HG03060 (cell line): ENCODE measurements at regions not wholly inside any gene's neighbourhood (a gene's known extent, or its start where the extent isn't known, plus 50 kb on each side); places are given as distances from the start of the nearest gene placed in this dataset.
A peak's percentile ranks its signal among the peaks of the same experiment; 100 is the strongest.

Experiments
- ATAC-seq: cut with Tn5 transposase; IDR thresholded peaks from one replicate; pipeline ENCODE4 v1.9.1; 2021; ENCODE audit warnings: low read depth, moderate number of reproducible peaks; ENCODE audit not compliant: unreplicated experiment

DNA sequence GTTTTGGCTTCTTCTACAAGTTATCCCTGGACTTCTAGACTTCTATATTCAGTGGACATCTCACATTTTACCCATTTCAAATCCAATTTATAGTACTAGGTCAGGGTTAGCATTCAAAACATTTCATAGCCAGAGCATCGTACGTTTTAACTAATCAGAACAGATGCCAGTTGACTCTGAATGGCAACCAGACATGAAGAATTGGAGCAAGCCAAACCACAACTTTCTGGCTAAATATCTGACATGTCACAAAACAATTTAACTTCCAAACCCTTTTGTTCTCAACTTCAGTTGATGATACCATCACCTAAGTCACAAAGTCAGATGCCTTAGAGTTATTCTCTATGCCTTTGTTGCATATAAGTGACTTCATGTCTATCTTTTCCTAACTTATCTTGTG, 1105.7 kb downstream of the XPNPEP1 start:
- no peak for ATAC-seq

GRCh38 chr10:108817135-108817534, 1106.2 kb downstream of the XPNPEP1 start:
- ATAC-seq: no peak

DNA sequence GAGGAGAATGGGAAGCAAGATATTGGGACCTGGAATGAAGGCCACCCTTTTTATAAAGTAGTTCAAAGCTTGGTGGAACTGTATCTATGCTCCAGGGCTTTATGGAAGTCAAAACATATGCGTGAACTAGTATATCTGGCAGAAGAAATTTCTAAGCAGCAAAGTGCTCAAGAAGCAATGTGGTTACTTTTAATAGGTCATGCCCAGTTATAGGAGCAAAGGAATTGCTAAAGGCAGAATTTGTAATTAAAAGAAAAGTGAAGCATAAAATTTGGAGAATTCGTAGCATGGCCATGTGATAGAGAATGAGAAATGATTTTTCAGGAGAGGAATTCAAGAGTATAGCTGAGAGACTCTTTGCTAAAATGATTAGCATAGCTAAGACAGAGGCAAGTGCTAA, 1110.4 kb downstream of the XPNPEP1 start:
- no peak for ATAC-seq

DNA sequence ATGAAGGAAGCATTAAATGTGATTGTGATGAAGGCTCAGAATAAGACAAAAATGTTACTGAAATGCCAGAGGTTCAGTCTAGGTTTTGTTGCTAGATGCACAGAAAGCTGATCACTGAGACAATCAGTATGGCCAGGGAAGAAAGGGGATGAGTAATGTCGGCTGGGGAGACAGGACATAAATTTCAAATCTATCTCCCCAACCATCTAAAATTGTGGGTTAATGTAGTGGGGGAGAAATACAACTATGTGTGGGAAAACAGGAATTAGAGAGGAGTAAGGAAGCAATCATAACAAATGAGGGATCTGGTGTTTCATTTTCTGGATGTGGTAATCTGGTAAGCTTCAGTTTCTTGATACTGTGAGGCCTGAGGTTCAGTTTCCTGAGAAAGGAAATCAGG, 1111.0 kb downstream of the XPNPEP1 start:
- ATAC-seq: no peak

DNA sequence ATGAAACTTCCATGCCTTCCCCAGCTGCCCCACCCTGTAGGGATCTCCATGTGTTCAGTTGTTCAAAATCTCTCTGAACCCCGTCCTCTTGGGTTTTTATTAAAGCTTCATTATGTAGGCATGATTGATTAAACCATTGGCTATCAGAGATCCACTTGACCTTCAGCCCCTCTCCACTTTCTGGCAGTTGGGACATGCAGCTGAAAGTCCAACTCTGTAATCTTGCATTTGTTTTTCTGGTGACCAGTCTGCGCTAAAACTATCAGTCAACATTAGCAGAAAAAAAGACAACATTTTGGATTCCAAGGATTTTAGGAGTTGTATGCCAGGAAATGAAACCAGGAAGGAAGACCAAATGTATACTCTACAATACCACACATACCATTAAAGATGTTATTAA, 1115.1 kb downstream of the XPNPEP1 start:
- no peak for ATAC-seq

GRCh38 chr10:108801775-108802517, 1121.4 kb downstream of the XPNPEP1 start:
- no peak for ATAC-seq

GRCh38 chr10:108801220-108801619, 1122.1 kb downstream of the XPNPEP1 start:
- ATAC-seq: no peak

DNA sequence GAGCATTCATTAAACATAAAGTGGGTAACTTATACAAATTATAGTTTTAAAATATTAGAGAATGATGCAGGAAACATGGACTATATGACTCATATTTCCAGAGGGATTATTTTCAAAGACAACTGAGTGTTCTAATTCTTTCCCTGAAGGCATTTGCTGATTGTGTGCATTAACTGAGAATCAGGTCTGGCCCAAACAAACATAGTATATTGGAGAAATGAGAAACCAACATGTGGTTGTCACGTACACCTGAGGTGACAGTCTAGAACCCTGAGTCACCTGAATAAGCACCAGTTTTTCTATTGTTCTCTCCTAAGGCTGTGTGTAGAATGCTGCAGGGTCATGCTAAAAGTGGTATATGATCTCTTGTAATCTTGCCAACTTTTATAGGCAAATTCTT, 1125.7 kb downstream of the XPNPEP1 start:
- ATAC-seq: no peak

DNA sequence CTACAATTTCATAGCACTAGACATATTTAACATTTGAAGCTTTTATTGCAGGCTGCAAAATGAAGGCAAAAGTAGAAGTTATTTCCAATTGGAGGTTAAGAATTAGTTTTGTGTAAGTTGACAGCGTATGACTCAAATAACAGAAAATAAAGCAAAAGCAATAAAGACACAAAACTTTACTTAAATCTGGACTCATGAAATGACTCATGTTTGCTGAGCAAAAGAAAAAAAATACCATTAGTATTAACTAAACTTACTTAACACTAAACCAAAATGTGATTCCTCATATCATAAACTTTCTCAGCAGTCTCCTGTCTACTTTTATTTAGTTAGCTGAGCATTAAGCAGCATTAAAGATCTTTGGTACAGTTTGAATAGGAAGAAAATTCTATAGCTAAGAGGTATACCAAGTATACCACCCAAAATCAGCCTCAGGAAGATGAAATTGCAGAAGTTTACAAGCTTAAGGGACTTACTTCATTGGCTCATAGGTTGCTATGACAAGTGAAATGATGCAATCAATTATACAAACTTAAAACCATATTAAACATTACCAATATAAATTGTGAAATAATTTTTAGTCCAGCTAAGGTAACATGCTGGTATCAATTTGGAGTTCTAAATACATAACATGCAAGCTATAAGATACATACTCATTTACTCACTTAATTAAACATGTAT, 1131.4 kb downstream of the XPNPEP1 start:
- ATAC-seq: no peak

DNA sequence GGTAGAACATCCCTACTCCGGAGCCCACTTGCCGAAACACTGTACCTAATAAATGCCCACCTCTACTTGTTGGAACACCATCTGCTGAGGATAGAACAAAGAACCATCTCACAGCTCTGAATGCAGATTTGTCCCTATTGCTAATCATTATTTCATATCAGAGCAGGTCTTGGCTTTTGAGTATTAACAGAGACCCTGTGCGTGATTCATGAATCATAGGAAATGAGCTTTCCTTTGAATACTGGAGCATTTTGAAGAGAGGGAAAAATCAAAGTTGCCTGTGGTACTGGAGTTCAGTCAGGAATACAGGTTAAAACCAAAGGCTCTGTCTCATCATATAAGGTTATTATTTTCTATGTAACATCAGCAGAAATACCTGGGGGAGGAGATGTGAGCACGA, 1132.3 kb downstream of the XPNPEP1 start:
- ATAC-seq: no peak

- peak; percentile 90 for ATAC-seq
Measured at GRCh38 chr10:108789919-108790318, 1133.4 kb downstream of the XPNPEP1 start.

DNA sequence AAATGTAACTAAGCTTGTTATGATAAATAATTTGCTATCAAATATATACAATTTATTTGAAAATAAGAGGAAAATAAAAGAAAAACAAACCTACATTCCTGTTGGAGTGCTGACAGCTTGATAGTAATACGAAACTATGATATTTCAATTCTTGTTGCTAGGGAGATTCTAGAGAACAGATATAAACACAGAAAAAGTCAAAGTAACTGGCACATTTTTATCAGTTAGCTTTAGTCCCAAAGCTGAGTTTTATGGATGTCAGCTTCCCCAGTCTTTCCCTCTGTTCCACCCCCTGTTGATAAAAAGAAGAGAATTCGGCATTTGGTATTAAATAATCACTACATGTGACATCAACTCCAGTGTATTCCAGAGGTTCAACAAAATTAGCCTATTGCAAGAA, 1134.0 kb downstream of the XPNPEP1 start:
- no peak for ATAC-seq

- ATAC-seq: no peak
Measured at GRCh38 chr10:108788891-108789290, 1134.4 kb downstream of the XPNPEP1 start.

DNA sequence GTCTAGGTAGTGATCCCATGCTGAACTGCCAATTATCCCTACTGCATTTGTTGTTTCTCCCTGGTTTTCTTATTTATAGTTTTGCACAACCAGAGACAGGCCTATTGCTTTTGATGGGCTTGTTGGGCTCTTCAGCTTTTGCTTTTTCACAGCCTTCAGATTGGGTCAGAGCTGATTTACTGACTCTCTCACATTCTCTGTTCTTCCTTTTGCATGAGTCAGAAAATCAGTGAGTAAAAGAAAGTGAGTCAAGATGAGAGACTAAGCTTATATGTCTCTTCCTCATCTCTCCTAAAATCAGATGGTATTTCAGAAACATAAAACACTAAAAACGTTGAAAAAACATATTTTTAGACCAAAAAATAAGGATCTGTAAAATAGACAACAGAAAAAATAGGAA, 1135.4 kb downstream of the XPNPEP1 start:
- ATAC-seq: no peak

DNA sequence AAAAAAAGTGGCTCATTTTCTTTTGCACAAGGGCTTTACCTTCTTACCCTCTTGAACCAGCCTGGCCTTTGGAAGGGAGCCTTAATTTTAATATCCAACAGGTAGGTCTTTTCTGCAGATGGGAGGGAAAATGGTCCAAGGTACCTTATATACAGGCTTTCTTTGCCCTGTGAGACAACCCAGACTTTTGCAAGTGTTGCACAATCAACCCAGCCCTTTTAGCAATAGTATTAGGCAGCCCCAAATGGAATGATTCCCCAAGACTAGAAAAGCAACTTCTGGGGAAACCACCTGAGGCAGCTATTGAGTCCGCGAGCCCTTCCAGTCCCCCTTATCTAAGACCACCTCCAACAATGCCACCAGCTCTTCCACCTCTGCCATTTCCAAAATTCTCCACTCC, 1138.3 kb downstream of the XPNPEP1 start:
- ATAC-seq: no peak

GRCh38 chr10:108784534-108784933, 1138.8 kb downstream of the XPNPEP1 start:
- ATAC-seq: no peak

DNA sequence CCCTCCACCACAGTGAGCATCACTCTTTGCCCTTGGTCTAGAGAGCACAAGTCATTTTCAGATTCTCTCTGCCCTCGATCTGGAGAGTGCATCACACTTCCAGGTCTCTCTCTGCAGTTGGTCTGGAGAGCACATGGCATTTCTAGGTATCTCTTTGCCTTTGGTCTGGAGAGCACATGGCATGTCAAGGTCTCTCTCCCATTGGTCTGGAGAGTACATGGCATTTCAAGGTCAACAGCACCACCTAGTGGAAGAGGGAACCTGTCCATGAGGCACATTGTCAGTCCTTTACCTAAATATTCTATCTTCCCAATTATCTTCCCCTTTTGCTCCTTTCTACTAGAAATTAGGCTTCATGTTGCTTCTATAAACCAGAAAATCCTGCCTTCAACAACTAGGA, 1139.4 kb downstream of the XPNPEP1 start:
- ATAC-seq: peak; percentile 62

DNA sequence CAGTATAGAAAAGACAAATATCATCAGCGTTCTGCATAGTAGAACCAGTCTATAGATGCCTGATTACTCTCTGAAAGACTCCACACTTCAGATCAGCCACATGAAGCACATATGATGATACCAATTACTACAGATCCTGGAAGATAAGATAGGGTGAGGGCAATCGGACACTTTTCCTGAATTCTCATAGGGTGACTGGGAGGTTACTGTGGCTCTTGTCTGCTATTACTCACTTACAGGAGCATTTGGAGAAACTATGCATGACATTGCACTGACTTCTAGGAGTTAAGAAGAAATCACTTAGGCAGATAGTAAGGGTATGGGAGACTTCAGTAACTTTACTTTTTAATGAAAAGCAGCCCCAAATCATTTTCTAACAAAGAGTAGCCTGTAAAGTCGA, 1140.9 kb downstream of the XPNPEP1 start:
- ATAC-seq: no peak

DNA sequence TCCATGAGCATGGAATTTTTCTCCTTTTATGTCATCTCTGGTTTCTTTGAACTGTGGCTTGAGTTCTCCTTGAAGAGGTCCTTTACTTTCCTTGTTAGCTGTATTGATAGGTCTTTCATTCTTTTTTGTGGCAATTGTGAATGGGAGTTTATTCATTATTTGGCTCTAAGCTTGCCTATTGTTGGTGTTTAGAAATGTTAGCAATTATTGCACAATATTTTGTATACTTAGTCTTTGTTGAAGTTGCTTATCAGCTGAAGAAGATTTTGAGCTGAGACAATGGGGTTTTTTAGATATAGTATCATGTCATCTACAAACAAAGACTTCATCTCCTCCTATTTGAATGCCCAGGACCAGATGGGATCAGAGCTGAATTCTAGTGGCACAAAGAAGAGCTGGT, 1143.8 kb downstream of the XPNPEP1 start:
- ATAC-seq: no peak

DNA sequence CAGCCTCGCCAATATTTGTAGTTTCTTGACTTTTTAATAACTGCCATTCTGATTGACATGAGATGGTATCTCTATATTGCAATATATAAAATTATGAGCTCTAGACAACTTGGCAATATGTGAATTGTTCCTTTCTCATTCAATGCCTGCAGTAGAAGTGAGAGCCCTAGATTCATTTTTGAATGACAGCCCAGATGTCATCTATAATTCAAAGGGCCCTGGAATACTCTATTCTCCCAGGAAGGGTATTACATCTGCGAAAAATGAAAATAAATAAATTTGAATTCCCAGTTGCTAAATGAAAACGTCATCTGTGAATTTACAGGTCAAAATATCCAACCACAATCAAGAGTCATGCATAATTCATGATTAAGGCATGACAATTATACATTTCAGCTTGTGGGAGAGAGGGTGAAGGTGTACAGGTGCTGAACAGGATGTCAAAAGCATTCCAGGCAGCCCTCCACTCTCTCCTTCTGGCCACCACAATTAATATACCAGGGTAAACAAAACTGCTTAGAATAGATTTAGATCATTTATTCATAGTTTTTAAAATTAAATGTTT, 1147.3 kb downstream of the XPNPEP1 start:
- no peak for ATAC-seq

- ATAC-seq: no peak
Measured at GRCh38 chr10:108771106-108771505, 1152.2 kb downstream of the XPNPEP1 start.

GRCh38 chr10:108765794-108766193, 1157.5 kb downstream of the XPNPEP1 start:
- ATAC-seq: no peak
